GM12878 (cell line): ENCODE measurements at regions not wholly inside any gene's neighbourhood (a gene's known extent, or its start where the extent isn't known, plus 50 kb on each side); places are given as distances from the start of the nearest gene placed in this dataset.

ENCODE experiments used
- ATAC-seq: fragments of 200-7000 bp; cut with Tn5 transposase; 3 replicates; pipeline ENCODE4 v1.9.1; 2020; ENCODE audit warnings: mild to moderate bottlenecking, moderate library complexity
- BruUV-seq: library from RNA; stranded (reverse); fragments of 400-500 nt; replicated peaks from 2 replicates; lab custom pipeline; 2021; lab: Mats Ljungman, UMichigan
- CTCF ChIA-PET: fragments of 300-600 bp; sonication (Branson Sonifier 250); formaldehyde crosslinking; extraction: SDS; loops from one replicate; lab custom pipeline; 2021; ENCODE audit warnings: inconsistent platforms; lab: Yijun Ruan, JAX
- POLR2A ChIA-PET: fragments of 350-600 bp; formaldehyde crosslinking; extraction: SDS; loops from one replicate; lab custom pipeline; 2021; ENCODE audit warnings: inconsistent platforms; lab: Charles Lee
- RAD21 ChIA-PET: fragments of 300-600 bp; sonication (Branson Sonifier 250); formaldehyde crosslinking; loops from one replicate; lab custom pipeline; 2023; ENCODE audit warnings: antibody characterized with exemption; ENCODE audit not compliant: unreplicated experiment; lab: Charles Lee
- SMC1A ChIA-PET: fragments of 300-600 bp; sonication (Branson Sonifier 250); formaldehyde crosslinking; loops from one replicate; lab custom pipeline; 2023; ENCODE audit not compliant: unreplicated experiment, uncharacterized antibody; lab: Charles Lee
- DNase-seq: peaks from one replicate; pipeline ENCODE4 v3.0.0-alpha.2; 2011; ENCODE audit warnings: low read depth, low spot score
- FAIRE-seq: peaks from 3 replicates; lab custom pipeline; 2011; peaks lifted over from hg19 to GRCh38; lab: Jason Lieb, UNC
- H2AFZ ChIP-seq: 2 replicates; pipeline ENCODE4 v1.6.0; 2011; ENCODE audit warnings: low read depth, low read length, control low read depth; ENCODE audit not compliant: control insufficient read depth
- H3K27ac ChIP-seq: 2 replicates; pipeline ENCODE4 v1.5.1; 2011; ENCODE audit warnings: control low read depth; ENCODE audit not compliant: control insufficient read depth, insufficient read depth
- H3K27me3 ChIP-seq, 2 experiments: replicated peaks in 1 of 2; 2 replicates each; pipeline versions ENCODE4 v1.6.0 to v1.6.1; 2011; ENCODE audit warnings: low read length in 1 of 2; ENCODE audit not compliant: control insufficient read depth in 2 of 2, insufficient read depth in 2 of 2
- H3K36me3 ChIP-seq, 2 experiments: 2 replicates each; pipeline ENCODE4 v1.5.1; 2011; ENCODE audit warnings: low read length in 1 of 2; ENCODE audit not compliant: control insufficient read depth in 2 of 2, insufficient read depth in 2 of 2
- H3K4me1 ChIP-seq: 2 replicates; pipeline ENCODE4 v1.6.1; 2011; ENCODE audit warnings: mild to moderate bottlenecking, low read length, moderate library complexity, mixed read lengths; ENCODE audit not compliant: control insufficient read depth, insufficient read depth
- H3K4me2 ChIP-seq: 2 replicates; pipeline ENCODE4 v1.6.0; 2011; ENCODE audit warnings: control low read depth; ENCODE audit not compliant: control insufficient read depth, insufficient read depth
- H3K4me3 ChIP-seq: fragments of 200-600 bp; sonication (generic); 2 replicates; pipeline ENCODE4 v1.5.1; 2016
- H3K79me2 ChIP-seq: 2 replicates; pipeline ENCODE4 v1.6.0; 2011; ENCODE audit warnings: low read length; ENCODE audit not compliant: control insufficient read depth, insufficient read depth
- H3K9ac ChIP-seq: 2 replicates; pipeline ENCODE4 v1.8.0; 2011; ENCODE audit warnings: low read length, control low read depth, mixed read lengths; ENCODE audit not compliant: control insufficient read depth, insufficient read depth
- H3K9me3 ChIP-seq: replicated peaks from 3 replicates; pipeline ENCODE4 v1.5.1; 2011; ENCODE audit warnings: mild to moderate bottlenecking, low read length; ENCODE audit not compliant: control insufficient read depth, insufficient read depth
- H4K20me1 ChIP-seq: 2 replicates; pipeline ENCODE4 v1.6.0; 2011; ENCODE audit not compliant: control insufficient read depth, insufficient read depth
- BMI1 ChIP-seq: fragments of 450-650 bp; IDR thresholded peaks from 2 replicates; pipeline ENCODE4 v1.6.1; 2016; ENCODE audit warnings: mild to moderate bottlenecking, moderate library complexity, borderline replicate concordance
- FOXK2 ChIP-seq: fragments of 450-650 bp; IDR thresholded peaks from 2 replicates; pipeline ENCODE4 v1.6.1; 2017; ENCODE audit warnings: mild to moderate bottlenecking, moderate library complexity
- IKZF2 ChIP-seq, 2 experiments: fragments of 450-650 bp; IDR thresholded peaks; 2 replicates each; pipeline ENCODE4 v1.6.1; 2017; ENCODE audit warnings: mild to moderate bottlenecking in 2 of 2, moderate library complexity in 2 of 2
- SIX5 ChIP-seq: IDR thresholded peaks from 2 replicates; pipeline ENCODE4 v1.6.1; 2011; ENCODE audit warnings: mild to moderate bottlenecking, low read depth, low read length, moderate library complexity; ENCODE audit not compliant: severe bottlenecking
- TCF12 ChIP-seq: IDR thresholded peaks from 2 replicates; pipeline ENCODE4 v1.6.1; 2011; ENCODE audit warnings: low read depth, mild to moderate bottlenecking, low read length
- ZNF217 ChIP-seq: fragments of 450-650 bp; IDR thresholded peaks from 2 replicates; pipeline ENCODE4 v1.6.1; 2017; ENCODE audit warnings: antibody characterized with exemption, mild to moderate bottlenecking
- whole genome bisulfite sequencing: methylation state at CpG from one replicate; pipeline ENCODE4 v1.1.6; 2016; ENCODE audit warnings: low lambda C conversion rate; ENCODE audit not compliant: insufficient replicate concordance, insufficient coverage; ENCODE audit errors: missing lambda C conversion rate; 5-methylcytosine and 5-hydroxymethylcytosine counted together
- in situ Hi-C: fragments of 300-500 bp; cut with MboI; formaldehyde crosslinking; loops from 9 replicates; pipeline ENCODE4 v1.14.3; 2018; ENCODE audit warnings: mixed read lengths
- intact Hi-C: fragments of 100-400 bp; cut with micrococcal nuclease; formaldehyde crosslinking; loops from one replicate; pipeline ENCODE4 v1.14.2; 2022; ENCODE audit not compliant: unreplicated experiment
- TF ChIP-seq, protein P1 (sequence below): IDR thresholded peaks from 2 replicates; pipeline ENCODE4 v1.6.1; 2012; ENCODE audit warnings: low read depth, low read length, improper control_type of control experiment
- TF ChIP-seq, protein P2 (sequence below): IDR thresholded peaks from 2 replicates; pipeline ENCODE4 v1.6.1; 2012; ENCODE audit warnings: improper control_type of control experiment, low read depth, low read length; ENCODE audit not compliant: insufficient replicate concordance
- TF ChIP-seq, protein P3 (sequence below): IDR thresholded peaks from 2 replicates; pipeline ENCODE4 v1.6.1; 2012; ENCODE audit warnings: mild to moderate bottlenecking, low read depth, low read length
- TF ChIP-seq, protein P4 (sequence below): fragments of 450-650 bp; formaldehyde crosslinking; IDR thresholded peaks from 2 replicates; pipeline ENCODE4 v1.4.0; 2022; ENCODE audit warnings: mild to moderate bottlenecking, moderate library complexity

DNA sequence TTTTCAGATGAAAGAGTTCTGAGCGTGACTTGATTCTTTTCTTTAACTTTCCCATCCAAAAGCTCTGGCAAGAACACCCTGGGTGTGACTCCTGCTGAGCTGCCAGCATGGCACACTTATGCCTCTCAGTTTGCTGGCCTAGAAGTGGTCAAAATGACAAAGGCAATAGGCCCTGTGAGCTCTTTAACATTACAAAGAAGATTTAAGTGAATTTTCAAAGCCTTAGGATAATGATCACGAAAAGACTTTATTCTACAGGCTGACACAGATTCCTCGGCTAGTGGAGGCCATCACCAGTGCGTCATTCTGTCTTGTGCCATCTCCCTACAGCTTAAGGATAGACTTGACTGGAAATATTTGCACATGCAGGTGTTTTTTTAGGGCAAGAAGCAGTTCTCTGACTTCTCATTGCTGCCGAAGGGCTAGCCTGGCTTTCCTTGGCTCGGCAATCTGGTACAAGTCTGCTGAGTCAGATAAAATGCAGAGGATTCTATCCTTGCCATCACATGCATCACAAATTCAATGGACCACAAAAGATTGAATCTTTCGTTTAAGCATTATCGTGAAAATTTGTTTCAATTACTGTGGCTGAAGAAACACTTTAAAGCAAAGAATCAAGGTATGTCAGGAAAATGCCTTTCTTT, 311.5 kb downstream of the COX7C start:
- no peaks in the 10 kb centered on the region for H4K20me1 ChIP-seq
- ChIA-PET CTCF (no interaction called here), POLR2A (no interaction called here), SMC1A (no interaction called here), RAD21 (no interaction called here)
- ATAC-seq (no peak), DNase-seq (no peak), FAIRE-seq (no peak)
- no peak overlapping the region for H2AFZ ChIP-seq
- no peaks in the 10 kb centered on the region for H3K36me3 ChIP-seq
- H3K27ac ChIP-seq = no peak overlapping the region
- in situ Hi-C loops = no loop called here
- intact Hi-C loops = no loop called here
- H3K4me2 ChIP-seq = no peak overlapping the region
- no peak overlapping the region for H3K4me3 ChIP-seq
- TF ChIP-seq, protein P1, sequence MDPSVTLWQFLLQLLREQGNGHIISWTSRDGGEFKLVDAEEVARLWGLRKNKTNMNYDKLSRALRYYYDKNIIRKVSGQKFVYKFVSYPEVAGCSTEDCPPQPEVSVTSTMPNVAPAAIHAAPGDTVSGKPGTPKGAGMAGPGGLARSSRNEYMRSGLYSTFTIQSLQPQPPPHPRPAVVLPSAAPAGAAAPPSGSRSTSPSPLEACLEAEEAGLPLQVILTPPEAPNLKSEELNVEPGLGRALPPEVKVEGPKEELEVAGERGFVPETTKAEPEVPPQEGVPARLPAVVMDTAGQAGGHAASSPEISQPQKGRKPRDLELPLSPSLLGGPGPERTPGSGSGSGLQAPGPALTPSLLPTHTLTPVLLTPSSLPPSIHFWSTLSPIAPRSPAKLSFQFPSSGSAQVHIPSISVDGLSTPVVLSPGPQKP = no peak
- TF ChIP-seq ZNF217 (no peak), SIX5 (no peak), IKZF2 (IDR thresholded peaks at IDR 0.05) (no peak), FOXK2 (no peak), BMI1 (no peak), TCF12 (no peak)
- TF ChIP-seq, protein P2, sequence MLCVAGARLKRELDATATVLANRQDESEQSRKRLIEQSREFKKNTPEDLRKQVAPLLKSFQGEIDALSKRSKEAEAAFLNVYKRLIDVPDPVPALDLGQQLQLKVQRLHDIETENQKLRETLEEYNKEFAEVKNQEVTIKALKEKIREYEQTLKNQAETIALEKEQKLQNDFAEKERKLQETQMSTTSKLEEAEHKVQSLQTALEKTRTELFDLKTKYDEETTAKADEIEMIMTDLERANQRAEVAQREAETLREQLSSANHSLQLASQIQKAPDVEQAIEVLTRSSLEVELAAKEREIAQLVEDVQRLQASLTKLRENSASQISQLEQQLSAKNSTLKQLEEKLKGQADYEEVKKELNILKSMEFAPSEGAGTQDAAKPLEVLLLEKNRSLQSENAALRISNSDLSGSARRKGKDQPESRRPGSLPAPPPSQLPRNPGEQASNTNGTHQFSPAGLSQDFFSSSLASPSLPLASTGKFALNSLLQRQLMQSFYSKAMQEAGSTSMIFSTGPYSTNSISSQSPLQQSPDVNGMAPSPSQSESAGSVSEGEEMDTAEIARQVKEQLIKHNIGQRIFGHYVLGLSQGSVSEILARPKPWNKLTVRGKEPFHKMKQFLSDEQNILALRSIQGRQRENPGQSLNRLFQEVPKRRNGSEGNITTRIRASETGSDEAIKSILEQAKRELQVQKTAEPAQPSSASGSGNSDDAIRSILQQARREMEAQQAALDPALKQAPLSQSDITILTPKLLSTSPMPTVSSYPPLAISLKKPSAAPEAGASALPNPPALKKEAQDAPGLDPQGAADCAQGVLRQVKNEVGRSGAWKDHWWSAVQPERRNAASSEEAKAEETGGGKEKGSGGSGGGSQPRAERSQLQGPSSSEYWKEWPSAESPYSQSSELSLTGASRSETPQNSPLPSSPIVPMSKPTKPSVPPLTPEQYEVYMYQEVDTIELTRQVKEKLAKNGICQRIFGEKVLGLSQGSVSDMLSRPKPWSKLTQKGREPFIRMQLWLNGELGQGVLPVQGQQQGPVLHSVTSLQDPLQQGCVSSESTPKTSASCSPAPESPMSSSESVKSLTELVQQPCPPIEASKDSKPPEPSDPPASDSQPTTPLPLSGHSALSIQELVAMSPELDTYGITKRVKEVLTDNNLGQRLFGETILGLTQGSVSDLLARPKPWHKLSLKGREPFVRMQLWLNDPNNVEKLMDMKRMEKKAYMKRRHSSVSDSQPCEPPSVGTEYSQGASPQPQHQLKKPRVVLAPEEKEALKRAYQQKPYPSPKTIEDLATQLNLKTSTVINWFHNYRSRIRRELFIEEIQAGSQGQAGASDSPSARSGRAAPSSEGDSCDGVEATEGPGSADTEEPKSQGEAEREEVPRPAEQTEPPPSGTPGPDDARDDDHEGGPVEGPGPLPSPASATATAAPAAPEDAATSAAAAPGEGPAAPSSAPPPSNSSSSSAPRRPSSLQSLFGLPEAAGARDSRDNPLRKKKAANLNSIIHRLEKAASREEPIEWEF = no peak
- TF ChIP-seq, protein P3, sequence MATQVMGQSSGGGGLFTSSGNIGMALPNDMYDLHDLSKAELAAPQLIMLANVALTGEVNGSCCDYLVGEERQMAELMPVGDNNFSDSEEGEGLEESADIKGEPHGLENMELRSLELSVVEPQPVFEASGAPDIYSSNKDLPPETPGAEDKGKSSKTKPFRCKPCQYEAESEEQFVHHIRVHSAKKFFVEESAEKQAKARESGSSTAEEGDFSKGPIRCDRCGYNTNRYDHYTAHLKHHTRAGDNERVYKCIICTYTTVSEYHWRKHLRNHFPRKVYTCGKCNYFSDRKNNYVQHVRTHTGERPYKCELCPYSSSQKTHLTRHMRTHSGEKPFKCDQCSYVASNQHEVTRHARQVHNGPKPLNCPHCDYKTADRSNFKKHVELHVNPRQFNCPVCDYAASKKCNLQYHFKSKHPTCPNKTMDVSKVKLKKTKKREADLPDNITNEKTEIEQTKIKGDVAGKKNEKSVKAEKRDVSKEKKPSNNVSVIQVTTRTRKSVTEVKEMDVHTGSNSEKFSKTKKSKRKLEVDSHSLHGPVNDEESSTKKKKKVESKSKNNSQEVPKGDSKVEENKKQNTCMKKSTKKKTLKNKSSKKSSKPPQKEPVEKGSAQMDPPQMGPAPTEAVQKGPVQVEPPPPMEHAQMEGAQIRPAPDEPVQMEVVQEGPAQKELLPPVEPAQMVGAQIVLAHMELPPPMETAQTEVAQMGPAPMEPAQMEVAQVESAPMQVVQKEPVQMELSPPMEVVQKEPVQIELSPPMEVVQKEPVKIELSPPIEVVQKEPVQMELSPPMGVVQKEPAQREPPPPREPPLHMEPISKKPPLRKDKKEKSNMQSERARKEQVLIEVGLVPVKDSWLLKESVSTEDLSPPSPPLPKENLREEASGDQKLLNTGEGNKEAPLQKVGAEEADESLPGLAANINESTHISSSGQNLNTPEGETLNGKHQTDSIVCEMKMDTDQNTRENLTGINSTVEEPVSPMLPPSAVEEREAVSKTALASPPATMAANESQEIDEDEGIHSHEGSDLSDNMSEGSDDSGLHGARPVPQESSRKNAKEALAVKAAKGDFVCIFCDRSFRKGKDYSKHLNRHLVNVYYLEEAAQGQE = no peak
- TF ChIP-seq, protein P4, sequence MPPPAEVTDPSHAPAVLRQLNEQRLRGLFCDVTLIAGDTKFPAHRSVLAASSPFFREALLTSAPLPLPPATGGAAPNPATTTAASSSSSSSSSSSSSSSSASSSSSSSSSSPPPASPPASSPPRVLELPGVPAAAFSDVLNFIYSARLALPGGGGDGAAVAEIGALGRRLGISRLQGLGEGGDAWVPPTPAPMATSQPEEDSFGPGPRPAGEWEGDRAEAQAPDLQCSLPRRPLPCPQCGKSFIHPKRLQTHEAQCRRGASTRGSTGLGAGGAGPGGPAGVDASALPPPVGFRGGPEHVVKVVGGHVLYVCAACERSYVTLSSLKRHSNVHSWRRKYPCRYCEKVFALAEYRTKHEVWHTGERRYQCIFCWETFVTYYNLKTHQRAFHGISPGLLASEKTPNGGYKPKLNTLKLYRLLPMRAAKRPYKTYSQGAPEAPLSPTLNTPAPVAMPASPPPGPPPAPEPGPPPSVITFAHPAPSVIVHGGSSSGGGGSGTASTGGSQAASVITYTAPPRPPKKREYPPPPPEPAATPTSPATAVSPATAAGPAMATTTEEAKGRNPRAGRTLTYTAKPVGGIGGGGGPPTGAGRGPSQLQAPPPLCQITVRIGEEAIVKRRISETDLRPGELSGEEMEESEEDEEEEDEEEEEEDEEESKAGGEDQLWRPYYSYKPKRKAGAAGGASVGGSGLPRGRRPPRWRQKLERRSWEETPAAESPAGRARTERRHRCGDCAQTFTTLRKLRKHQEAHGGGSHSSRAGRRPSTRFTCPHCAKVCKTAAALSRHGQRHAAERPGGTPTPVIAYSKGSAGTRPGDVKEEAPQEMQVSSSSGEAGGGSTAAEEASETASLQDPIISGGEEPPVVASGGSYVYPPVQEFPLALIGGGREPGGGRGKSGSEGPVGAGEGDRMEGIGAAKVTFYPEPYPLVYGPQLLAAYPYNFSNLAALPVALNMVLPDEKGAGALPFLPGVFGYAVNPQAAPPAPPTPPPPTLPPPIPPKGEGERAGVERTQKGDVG (CRISPR knock-in tag) = no peak
- no TSS peak for BruUV-seq
- H3K79me2 ChIP-seq = no peaks in the 10 kb centered on the region
- WGBS = 51% methylated on average over 8 of the region's 8 CpGs
- H3K27me3 ChIP-seq = no peaks in the 10 kb centered on the region
- H3K9ac ChIP-seq = no peak overlapping the region
- no peaks in the 10 kb centered on the region for H3K4me1 ChIP-seq
- H3K9me3 ChIP-seq = no peaks in the 10 kb centered on the region
